ENCODE measurements at regions not wholly inside any gene's neighbourhood (a gene's known extent, or its start where the extent isn't known, plus 50 kb on each side); places are given as distances from the start of the nearest gene placed in this dataset.

GRCh38 chr1:87799451-87799850 is 470.8 kb downstream of the LMO4 start:
- BruUV-seq (replicated peaks), result no TSS peak

GRCh38 chr1:87800006-87800405 is 471.3 kb downstream of the LMO4 start:
- Histone ChIP-seq H3K4me3 (ENCODE audit: low read depth, low read length) (no peak overlapping the region), H3K9me3 (no peaks in the 10 kb centered on the region), H3K4me1 (peaks cover 61% of the 10 kb centered on the region), H3K36me3 (ENCODE audit: control insufficient read depth, insufficient read depth, low read length) (no peaks in the 10 kb centered on the region), H3K27me3 (replicated peaks; ENCODE audit: control insufficient read depth, insufficient read depth, low read length) (no peaks in the 10 kb centered on the region)
- intact Hi-C loops (cut with micrococcal nuclease; ENCODE audit: unreplicated experiment), result no loop called here
- peaks cover 27% of the 10 kb centered on the region for H3K4me1 Mint-ChIP-seq (ENCODE audit: low read depth, unreplicated experiment)
- no peak for DNase-seq
- CTCF ChIA-PET, result no interaction called here
- no peak for TF ChIP-seq CTCF (IDR thresholded peaks at IDR 0.05; ENCODE audit: insufficient read depth in 1 of 2, low read depth in 1 of 2, low read length in 1 of 2, severe bottlenecking in 1 of 2, unreplicated experiment in 1 of 2)
- POLR2A ChIA-PET, result interaction anchor here (0.7 kb wide), 1 partner anchor 477 kb away, joined by 3 read pairs; no protein-coding TSS in a partner anchor
- no peaks in the 10 kb centered on the region for H3K9me3 Mint-ChIP-seq (ENCODE audit: unreplicated experiment)
- peak overlapping the region; percentile 77 for H3K27ac Mint-ChIP-seq (ENCODE audit: unreplicated experiment)
- BruUV-seq (replicated peaks), result no TSS peak
- no peaks in the 10 kb centered on the region for H3K27me3 Mint-ChIP-seq (ENCODE audit: insufficient read depth, unreplicated experiment)
- H3K36me3 Mint-ChIP-seq (ENCODE audit: insufficient read depth, unreplicated experiment), result no peaks in the 10 kb centered on the region
- H3K4me3 Mint-ChIP-seq (ENCODE audit: unreplicated experiment), result peak overlapping the region; percentile 8

More at GRCh38 chr1:87799451-87799850, 470.8 kb downstream of the LMO4 start:
- Mint-ChIP-seq H3K27ac (ENCODE audit: unreplicated experiment) (peak overlapping the region; percentile 77), H3K36me3 (ENCODE audit: insufficient read depth, unreplicated experiment) (no peaks in the 10 kb centered on the region), H3K27me3 (ENCODE audit: insufficient read depth, unreplicated experiment) (no peaks in the 10 kb centered on the region), H3K4me1 (ENCODE audit: low read depth, unreplicated experiment) (peaks cover 27% of the 10 kb centered on the region), H3K9me3 (ENCODE audit: unreplicated experiment) (no peaks in the 10 kb centered on the region), H3K4me3 (ENCODE audit: unreplicated experiment) (peak overlapping the region; percentile 8)
- no peaks in the 10 kb centered on the region for H3K9me3 ChIP-seq
- TF ChIP-seq CTCF (IDR thresholded peaks at IDR 0.05; ENCODE audit: insufficient read depth in 1 of 2, low read depth in 1 of 2, low read length in 1 of 2, severe bottlenecking in 1 of 2, unreplicated experiment in 1 of 2), result no peak
- H3K4me1 ChIP-seq, result peaks cover 66% of the 10 kb centered on the region
- H3K36me3 ChIP-seq (ENCODE audit: control insufficient read depth, insufficient read depth, low read length), result no peaks in the 10 kb centered on the region
- no peak overlapping the region for H3K4me3 ChIP-seq (ENCODE audit: low read depth, low read length)
- intact Hi-C loops (cut with micrococcal nuclease; ENCODE audit: unreplicated experiment), result loop anchor here (5.0 kb wide), 1 partner anchor 472 kb away; the partner anchor contains the start of gene LMO4
- POLR2A ChIA-PET, result interaction anchor here (0.7 kb wide), 1 partner anchor 476 kb away, joined by 3 read pairs; no protein-coding TSS in a partner anchor
- CTCF ChIA-PET, result no interaction called here
- no peaks in the 10 kb centered on the region for H3K27me3 ChIP-seq (replicated peaks; ENCODE audit: control insufficient read depth, insufficient read depth, low read length)
- no peak for DNase-seq

- no peak for DNase-seq
- BruUV-seq (replicated peaks), result no TSS peak
- Mint-ChIP-seq H3K4me1 (ENCODE audit: low read depth, unreplicated experiment) (peaks cover 12% of the 10 kb centered on the region), H3K27ac (ENCODE audit: unreplicated experiment) (peak overlapping the region; percentile 45), H3K9me3 (ENCODE audit: unreplicated experiment) (no peaks in the 10 kb centered on the region), H3K27me3 (ENCODE audit: insufficient read depth, unreplicated experiment) (no peaks in the 10 kb centered on the region), H3K4me3 (ENCODE audit: unreplicated experiment) (peak overlapping the region; percentile 50), H3K36me3 (ENCODE audit: insufficient read depth, unreplicated experiment) (no peaks in the 10 kb centered on the region)
- Histone ChIP-seq H3K4me1 (peaks cover 46% of the 10 kb centered on the region), H3K4me3 (ENCODE audit: low read depth, low read length) (no peak overlapping the region), H3K9me3 (no peaks in the 10 kb centered on the region), H3K36me3 (ENCODE audit: control insufficient read depth, insufficient read depth, low read length) (no peaks in the 10 kb centered on the region), H3K27me3 (replicated peaks; ENCODE audit: control insufficient read depth, insufficient read depth, low read length) (no peaks in the 10 kb centered on the region)
- no peak for TF ChIP-seq CTCF (IDR thresholded peaks at IDR 0.05; ENCODE audit: insufficient read depth in 1 of 2, low read depth in 1 of 2, low read length in 1 of 2, severe bottlenecking in 1 of 2, unreplicated experiment in 1 of 2)
- ChIA-PET CTCF (no interaction called here), POLR2A (no interaction called here)
- intact Hi-C loops (cut with micrococcal nuclease; ENCODE audit: unreplicated experiment), result no loop called here
Observed at GRCh38 chr1:87803375-87803774, 474.7 kb downstream of the LMO4 start.

All from Caco-2 (cell line).